ENCODE measurements at regions not wholly inside any gene's neighbourhood (a gene's known extent, or its start where the extent isn't known, plus 50 kb on each side); places are given as distances from the start of the nearest gene placed in this dataset.

GRCh38 chr4:125140966-125141495, 173.7 kb upstream of the FAT4 start:
- DNase-seq (ENCODE audit: low spot score) (no peak), FAIRE-seq (no peak)

- no peak for DNase-seq (ENCODE audit: low spot score)
- no peak for FAIRE-seq
Observed at GRCh38 chr4:125135652-125136051, 179.1 kb upstream of the FAT4 start.

GRCh38 chr4:125132729-125133128, 182.0 kb upstream of the FAT4 start:
- no peak for DNase-seq (ENCODE audit: low spot score)
- FAIRE-seq, result no peak

- DNase-seq (ENCODE audit: low spot score) (no peak), FAIRE-seq (no peak)
Observed at GRCh38 chr4:125131891-125132680, 182.7 kb upstream of the FAT4 start.

GRCh38 chr4:125125276-125125675, 189.5 kb upstream of the FAT4 start:
- no peak for DNase-seq (ENCODE audit: low spot score)

GRCh38 chr4:125123570-125124109, 191.1 kb upstream of the FAT4 start:
- no peak for DNase-seq (ENCODE audit: low spot score)
- FAIRE-seq, result no peak

More at GRCh38 chr4:125125276-125125675, 189.5 kb upstream of the FAT4 start:
- no peak for FAIRE-seq

GRCh38 chr4:125121581-125121980, 193.2 kb upstream of the FAT4 start:
- DNase-seq (ENCODE audit: low spot score), result no peak
- FAIRE-seq, result no peak

- no peak for FAIRE-seq
- no peak for DNase-seq (ENCODE audit: low spot score)
Observed at GRCh38 chr4:125116431-125116830, 198.3 kb upstream of the FAT4 start.

GRCh38 chr4:125115941-125116340, 198.8 kb upstream of the FAT4 start:
- DNase-seq (ENCODE audit: low spot score) (peak; percentile 27), FAIRE-seq (no peak)

GRCh38 chr4:125115476-125115875, 199.3 kb upstream of the FAT4 start:
- FAIRE-seq (no peak), DNase-seq (ENCODE audit: low spot score) (no peak)

- no peak for FAIRE-seq
- DNase-seq (ENCODE audit: low spot score), result no peak
Observed at GRCh38 chr4:125112536-125112935, 202.2 kb upstream of the FAT4 start.

- no peak for FAIRE-seq
Observed at GRCh38 chr4:125111323-125111722, 203.4 kb upstream of the FAT4 start.

GRCh38 chr4:125105561-125105960, 209.2 kb upstream of the FAT4 start:
- FAIRE-seq (no peak), DNase-seq (ENCODE audit: low spot score) (no peak)

More at GRCh38 chr4:125111323-125111722, 203.4 kb upstream of the FAT4 start:
- no peak for DNase-seq (ENCODE audit: low spot score)

GRCh38 chr4:125104616-125105015, 210.1 kb upstream of the FAT4 start:
- FAIRE-seq, result no peak

GRCh38 chr4:125101719-125102118, 213.0 kb upstream of the FAT4 start:
- DNase-seq (ENCODE audit: low spot score) (no peak), FAIRE-seq (no peak)

More at GRCh38 chr4:125104616-125105015, 210.1 kb upstream of the FAT4 start:
- no peak for DNase-seq (ENCODE audit: low spot score)

GRCh38 chr4:125097729-125098128, 217.0 kb upstream of the FAT4 start:
- FAIRE-seq (no peak), DNase-seq (ENCODE audit: low spot score) (no peak)

GRCh38 chr4:125096662-125097061, 218.1 kb upstream of the FAT4 start:
- FAIRE-seq, result no peak
- no peak for DNase-seq (ENCODE audit: low spot score)

- DNase-seq (ENCODE audit: low spot score) (no peak), FAIRE-seq (no peak)
Observed at GRCh38 chr4:125091541-125091940, 223.2 kb upstream of the FAT4 start.

GRCh38 chr4:125091101-125091500, 223.7 kb upstream of the FAT4 start:
- FAIRE-seq (no peak), DNase-seq (ENCODE audit: low spot score) (no peak)

- DNase-seq (ENCODE audit: low spot score) (no peak), FAIRE-seq (no peak)
Observed at GRCh38 chr4:125084608-125085007, 230.1 kb upstream of the FAT4 start.

- DNase-seq (ENCODE audit: low spot score), result no peak
- no peak for FAIRE-seq
Observed at GRCh38 chr4:125082729-125083417, 231.9 kb upstream of the FAT4 start.

GRCh38 chr4:125072269-125072668, 242.5 kb upstream of the FAT4 start:
- FAIRE-seq (no peak), DNase-seq (ENCODE audit: low spot score) (no peak)
